SK-N-MC (cell line): ENCODE measurements at regions not wholly inside any gene's neighbourhood (a gene's known extent, or its start where the extent isn't known, plus 50 kb on each side); places are given as distances from the start of the nearest gene placed in this dataset.

Source experiments
- DNase-seq: peaks from one replicate; pipeline ENCODE4 v3.0.0-alpha.2; 2011; ENCODE audit warnings: low read depth, low spot score
- H3K27ac ChIP-seq: fragments of 200-600 bp; sonication (generic); 2 replicates; pipeline ENCODE4 v1.5.1; 2016; ENCODE audit warnings: mixed run types
- H3K36me3 ChIP-seq: fragments of 200-600 bp; sonication (generic); 2 replicates; pipeline ENCODE4 v1.6.1; 2017; ENCODE audit warnings: antibody characterized with exemption, low read length, mixed read lengths; ENCODE audit not compliant: insufficient read depth
- H3K4me3 ChIP-seq: fragments of 200-600 bp; sonication (generic); 2 replicates; pipeline ENCODE4 v1.5.1; 2016
- H3K9ac ChIP-seq: fragments of 200-600 bp; sonication (generic); 2 replicates; pipeline ENCODE4 v1.8.0; 2017; ENCODE audit warnings: mixed run types, mixed read lengths; ENCODE audit not compliant: insufficient read length
- H3K9me3 ChIP-seq: fragments of 200-600 bp; sonication (generic); 2 replicates; pipeline ENCODE4 v1.6.1; 2017; ENCODE audit warnings: low read depth, mild to moderate bottlenecking, antibody characterized with exemption, low read length, moderate library complexity, mixed read lengths
- EZH2 ChIP-seq: fragments of 200-600 bp; sonication (generic); IDR thresholded peaks from one replicate; pipeline ENCODE4 v1.6.1; 2017; ENCODE audit warnings: antibody characterized with exemption
- FOXP2 ChIP-seq: optimal IDR thresholded peaks from 2 replicates; pipeline ENCODE3; 2011; ENCODE audit warnings: mild to moderate bottlenecking, moderate library complexity; ENCODE audit not compliant: insufficient read depth; ENCODE audit errors: extremely low read length, control extremely low read depth
- POLR2AphosphoS5 ChIP-seq: IDR thresholded peaks from 2 replicates; pipeline ENCODE4 v1.6.1; 2012; ENCODE audit warnings: mild to moderate bottlenecking, low read depth, low read length, borderline replicate concordance

DNA sequence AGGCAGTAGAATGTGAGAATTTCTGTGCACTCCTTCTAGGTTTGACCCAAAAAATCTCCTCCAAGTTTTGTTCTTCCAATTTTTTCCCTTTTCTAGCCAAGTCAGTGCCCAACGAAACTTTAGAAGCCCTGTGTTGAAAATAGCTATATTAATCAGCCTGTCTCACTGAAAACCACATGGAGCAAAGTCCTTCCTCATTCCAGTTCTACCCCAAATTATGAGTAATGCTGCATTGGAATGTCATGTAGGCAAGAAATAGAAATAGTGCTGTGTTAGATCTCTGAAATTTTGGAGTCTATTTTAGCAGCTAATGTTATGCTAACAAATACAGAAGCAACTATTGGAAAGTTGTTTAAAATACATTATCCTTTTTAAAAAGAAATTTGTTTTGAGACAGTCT, 725.5 kb downstream of the TBC1D32 start:
- DNase-seq: no peak
- TF ChIP-seq POLR2AphosphoS5: no peak
- no peak for TF ChIP-seq FOXP2
- no peak for TF ChIP-seq EZH2

DNA sequence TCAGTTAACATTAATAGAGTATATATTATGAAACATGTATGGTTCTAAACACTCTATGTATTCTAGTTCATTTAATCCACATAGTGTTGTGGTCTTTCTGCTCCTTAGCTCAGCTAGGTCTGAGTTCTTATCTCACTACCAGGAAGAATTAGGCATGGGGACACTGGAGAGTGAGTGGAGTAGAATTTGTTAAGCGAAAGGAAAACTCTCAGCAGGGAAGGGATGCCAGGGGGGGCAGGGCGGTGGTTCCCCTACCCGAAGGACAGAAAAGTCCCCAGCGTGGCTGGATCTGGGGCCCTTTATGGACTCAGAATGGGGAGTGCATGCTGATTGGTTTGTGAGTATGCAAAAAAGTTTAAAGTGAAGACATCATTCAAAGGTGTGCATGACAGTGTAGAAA, 727.5 kb downstream of the TBC1D32 start:
- Histone ChIP-seq H3K36me3 (no peaks in the 10 kb centered on the region), H3K9ac (no peak overlapping the region), H3K4me3 (no peak overlapping the region), H3K9me3 (no peaks in the 10 kb centered on the region), H3K27ac (no peak overlapping the region)
- TF ChIP-seq POLR2AphosphoS5 (no peak), EZH2 (no peak), FOXP2 (no peak)
- no peak for DNase-seq

More for the DNA sequence above, 725.5 kb downstream of the TBC1D32 start:
- Histone ChIP-seq H3K27ac (no peak overlapping the region), H3K36me3 (no peaks in the 10 kb centered on the region), H3K4me3 (no peak overlapping the region), H3K9me3 (no peaks in the 10 kb centered on the region), H3K9ac (no peak overlapping the region)

DNA sequence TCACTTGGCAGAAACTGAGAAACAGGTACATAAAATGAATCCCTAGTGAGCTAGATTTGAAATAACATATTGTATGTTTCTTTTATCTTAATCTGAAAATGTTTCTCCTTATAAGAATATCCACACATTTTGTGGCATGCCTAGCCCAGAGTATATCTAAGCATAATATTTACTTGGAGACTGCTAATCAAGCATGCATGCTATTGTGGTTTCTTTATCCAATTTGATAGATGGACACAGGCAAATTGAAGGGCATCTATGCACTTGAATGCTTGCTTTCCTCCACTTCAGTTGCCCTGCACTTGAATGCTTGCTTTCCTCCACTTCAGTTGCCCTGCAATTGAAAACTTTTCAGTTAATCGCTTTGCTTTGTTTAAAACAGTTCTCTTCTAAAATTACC, 729.8 kb downstream of the TBC1D32 start:
- Histone ChIP-seq H3K27ac (no peak overlapping the region), H3K9me3 (no peaks in the 10 kb centered on the region), H3K9ac (no peak overlapping the region), H3K4me3 (no peak overlapping the region), H3K36me3 (no peaks in the 10 kb centered on the region)
- TF ChIP-seq EZH2 (no peak), FOXP2 (no peak), POLR2AphosphoS5 (no peak)
- DNase-seq: no peak

DNA sequence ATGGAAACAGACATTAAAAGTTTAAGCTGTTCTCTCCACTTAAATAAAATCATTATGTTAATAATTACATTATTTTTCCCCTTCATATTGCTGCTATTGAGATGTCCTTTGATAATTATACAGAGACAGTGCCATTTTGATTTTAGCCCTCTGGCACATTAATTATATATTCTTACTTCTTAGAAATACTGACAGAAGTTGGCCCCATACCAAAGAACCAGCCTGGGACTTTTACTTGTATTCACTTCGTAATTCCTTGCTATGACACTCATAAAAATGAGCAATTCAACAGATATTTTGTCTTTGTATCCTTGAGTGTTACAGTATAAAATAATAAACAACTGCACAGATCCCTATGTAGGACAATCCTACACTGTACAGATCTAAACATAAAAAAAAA, 743.7 kb downstream of the TBC1D32 start:
- Histone ChIP-seq H3K4me3 (no peak overlapping the region), H3K27ac (no peak overlapping the region), H3K9ac (no peak overlapping the region), H3K36me3 (no peaks in the 10 kb centered on the region), H3K9me3 (no peaks in the 10 kb centered on the region)
- TF ChIP-seq FOXP2 (no peak), EZH2 (no peak), POLR2AphosphoS5 (no peak)
- no peak for DNase-seq

DNA sequence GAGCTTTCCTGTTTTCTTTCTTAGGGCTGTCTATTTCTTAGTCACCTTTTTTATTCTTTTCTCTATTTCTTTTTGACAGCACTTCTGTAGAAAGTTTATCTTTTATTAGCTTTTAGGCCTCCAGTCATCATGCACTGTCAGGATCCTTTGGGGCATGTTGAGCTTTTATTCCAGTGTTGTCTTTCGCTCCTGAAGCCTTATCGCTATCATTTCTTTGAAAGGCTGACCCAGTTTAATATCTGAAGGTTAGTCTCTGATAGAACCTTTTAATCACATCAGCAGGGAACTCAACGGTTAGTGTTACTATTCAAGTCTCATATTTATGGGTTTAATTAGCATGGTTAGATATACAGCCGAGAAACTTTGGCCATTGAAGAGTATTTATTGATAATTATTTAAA, 745.9 kb downstream of the TBC1D32 start:
- Histone ChIP-seq H3K4me3 (no peak overlapping the region), H3K9ac (no peak overlapping the region), H3K9me3 (no peaks in the 10 kb centered on the region), H3K27ac (no peak overlapping the region), H3K36me3 (no peaks in the 10 kb centered on the region)
- TF ChIP-seq FOXP2: no peak
- no peak for TF ChIP-seq EZH2
- TF ChIP-seq POLR2AphosphoS5: no peak
- DNase-seq: no peak

DNA sequence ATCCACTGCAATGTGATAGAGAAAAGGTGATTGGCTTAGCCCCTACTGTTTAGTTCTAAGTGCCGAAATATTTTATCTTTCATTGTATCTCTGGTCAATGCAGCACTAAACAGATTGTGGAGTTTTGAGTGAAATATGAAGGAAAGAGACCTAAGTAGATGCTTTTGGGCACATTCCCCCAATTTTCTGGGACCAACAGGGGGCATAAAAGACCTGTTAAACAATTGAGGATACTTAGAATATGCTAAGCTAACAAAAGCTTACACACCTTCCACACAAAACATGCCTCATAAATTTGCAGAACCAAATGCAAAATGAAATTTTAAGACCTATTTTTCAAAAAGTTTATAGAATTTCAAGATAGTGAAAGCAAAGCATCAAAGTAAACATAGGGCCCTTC, 746.9 kb downstream of the TBC1D32 start:
- no peaks in the 10 kb centered on the region for H3K36me3 ChIP-seq
- no peak for TF ChIP-seq POLR2AphosphoS5
- TF ChIP-seq FOXP2: no peak
- no peak for TF ChIP-seq EZH2
- H3K9me3 ChIP-seq: no peaks in the 10 kb centered on the region
- H3K27ac ChIP-seq: no peak overlapping the region
- H3K4me3 ChIP-seq: no peak overlapping the region
- no peak for DNase-seq
- no peak overlapping the region for H3K9ac ChIP-seq

DNA sequence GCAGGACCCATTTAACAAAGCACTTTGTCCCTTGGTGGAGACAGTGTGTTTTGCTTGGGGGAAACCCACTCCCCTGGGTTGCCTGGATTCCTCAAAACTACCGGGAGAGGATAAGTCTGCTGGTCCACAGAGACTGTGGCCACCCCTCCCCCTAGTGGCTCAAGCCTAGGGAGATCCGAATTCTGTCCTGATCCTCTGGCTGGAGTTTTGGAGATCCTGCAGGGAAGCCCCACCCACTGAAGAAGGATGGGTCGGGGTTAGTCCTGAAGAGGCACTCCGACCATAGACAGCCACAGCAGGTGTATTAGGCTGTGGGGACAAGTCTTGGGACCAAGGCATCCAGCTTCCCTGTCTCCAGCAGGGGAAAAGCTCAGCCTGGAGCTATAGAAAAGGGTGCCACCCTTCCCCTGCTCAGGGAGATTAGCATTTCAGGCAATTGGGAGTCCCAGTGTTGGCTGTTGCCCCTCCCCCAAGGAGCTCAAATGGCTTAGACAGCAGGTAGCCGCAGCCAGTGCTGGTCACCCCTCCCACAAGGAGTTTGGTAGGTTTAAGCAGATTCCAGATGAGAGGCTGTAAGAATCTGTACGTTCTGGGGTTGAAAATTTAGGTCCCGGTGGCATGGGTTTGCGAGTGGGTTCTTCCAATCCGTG, 750.0 kb downstream of the TBC1D32 start:
- TF ChIP-seq EZH2: no peak
- no peak for TF ChIP-seq FOXP2
- no peak for TF ChIP-seq POLR2AphosphoS5
- no peak for DNase-seq
- H3K9me3 ChIP-seq: no peaks in the 10 kb centered on the region
- no peak overlapping the region for H3K27ac ChIP-seq
- no peak overlapping the region for H3K4me3 ChIP-seq
- no peaks in the 10 kb centered on the region for H3K36me3 ChIP-seq
- H3K9ac ChIP-seq: no peak overlapping the region

DNA sequence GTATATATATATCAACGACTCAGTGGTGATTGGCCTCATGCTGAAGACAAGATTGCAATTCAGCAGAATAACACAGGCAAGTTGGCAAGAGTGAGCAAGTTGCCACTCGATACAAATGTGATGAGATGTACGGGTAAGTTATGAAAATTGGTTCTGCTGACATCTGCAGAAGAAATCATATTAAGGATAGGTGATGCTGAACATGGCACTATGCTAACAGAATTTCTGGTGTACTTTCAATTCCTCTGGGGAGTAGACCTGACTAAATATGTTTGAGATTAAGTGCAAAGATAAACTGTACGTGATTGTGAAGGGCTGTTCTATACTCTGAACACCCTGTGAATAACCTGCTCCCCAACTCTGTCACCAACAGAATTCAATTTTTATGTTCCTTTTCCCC, 758.2 kb downstream of the TBC1D32 start:
- H3K4me3 ChIP-seq: no peak overlapping the region
- H3K27ac ChIP-seq: no peak overlapping the region
- TF ChIP-seq POLR2AphosphoS5 (no peak), EZH2 (no peak), FOXP2 (no peak)
- H3K9me3 ChIP-seq: no peaks in the 10 kb centered on the region
- no peak overlapping the region for H3K9ac ChIP-seq
- no peak for DNase-seq
- no peaks in the 10 kb centered on the region for H3K36me3 ChIP-seq

DNA sequence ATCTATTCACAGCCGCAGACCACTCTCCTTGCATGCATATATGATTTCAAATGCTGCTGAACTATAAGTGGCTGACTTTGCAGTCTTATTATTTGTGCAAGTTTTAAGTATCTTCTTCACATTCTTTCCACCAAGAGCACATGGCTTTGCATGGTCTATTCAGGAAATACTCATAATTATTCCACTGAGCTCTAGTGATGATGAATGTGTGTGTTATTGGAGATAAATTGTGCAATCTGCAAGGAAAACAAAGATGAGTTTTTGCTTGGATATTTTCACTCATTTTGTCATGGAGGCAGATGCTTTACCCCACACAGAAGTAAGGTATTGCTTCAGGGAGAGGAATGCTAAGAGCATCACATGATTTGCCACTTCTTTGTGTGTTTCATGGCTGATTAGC, 764.6 kb downstream of the TBC1D32 start:
- TF ChIP-seq FOXP2 (peak; percentile 31), EZH2 (no peak), POLR2AphosphoS5 (peak; percentile 70; the same call in 1 of the 2 replicates)

More for the DNA sequence above, 764.6 kb downstream of the TBC1D32 start:
- peak overlapping the region; percentile 69 for H3K9ac ChIP-seq
- H3K36me3 ChIP-seq: no peaks in the 10 kb centered on the region
- peak overlapping the region; percentile 68 for H3K4me3 ChIP-seq
- DNase-seq: peak; percentile 96
- H3K9me3 ChIP-seq: no peaks in the 10 kb centered on the region
- H3K27ac ChIP-seq: peak overlapping the region; percentile 98
